ENCODE measurements at regions not wholly inside any gene's neighbourhood (a gene's known extent, or its start where the extent isn't known, plus 50 kb on each side); places are given as distances from the start of the nearest gene placed in this dataset.

DNA sequence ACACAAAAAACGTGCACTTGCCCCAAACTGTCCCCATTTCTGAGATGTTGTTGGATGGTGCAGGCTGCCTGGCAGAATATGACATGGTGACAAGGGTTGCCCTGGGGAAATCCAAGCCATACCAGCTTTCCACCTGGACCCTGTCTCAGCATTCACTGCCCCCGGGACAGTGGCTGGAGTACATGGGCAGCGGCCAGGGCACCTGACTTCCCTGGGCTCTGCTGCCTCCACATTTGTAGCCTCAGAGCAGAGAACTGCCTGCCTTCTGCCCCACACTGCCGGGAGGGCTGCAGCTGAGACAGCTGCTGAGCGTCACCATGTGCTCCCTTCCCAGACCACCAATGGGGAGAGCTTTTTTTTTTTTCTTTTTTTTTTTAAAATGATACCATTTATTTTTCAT, 222.9 kb upstream of the ZNF32 start:
- CTCF ChIA-PET, result interaction anchor here (0.6 kb wide), 1 partner anchor 61 kb away, joined by 4 read pairs; no protein-coding TSS in a partner anchor

DNA sequence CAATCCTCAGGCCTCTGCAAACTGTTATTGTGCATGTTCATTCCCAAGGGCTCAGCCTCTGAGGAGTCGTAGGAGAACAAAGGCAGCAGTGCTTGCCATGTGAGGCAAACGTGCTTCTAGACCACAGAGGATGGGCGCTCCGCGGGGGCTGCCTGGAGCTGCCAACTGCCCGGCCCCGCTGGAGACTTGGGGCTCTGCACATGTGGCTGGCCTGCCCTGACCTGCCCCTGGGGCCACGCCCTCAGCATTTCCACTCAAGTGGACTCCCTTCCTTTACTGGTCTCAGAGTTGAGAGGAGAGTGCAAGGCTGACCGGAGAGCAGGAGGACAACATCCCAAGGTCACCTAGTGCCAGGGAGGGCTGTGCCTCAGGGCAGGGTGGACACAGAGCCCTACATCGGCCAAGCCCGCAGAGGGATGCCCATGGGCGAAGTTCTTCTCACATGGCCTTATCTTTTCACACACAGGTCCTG, 222.3 kb upstream of the ZNF32 start:
- Histone ChIP-seq H3K4me3 (ENCODE audit: low read depth, low read length) (no peak overlapping the region), H3K27me3 (ENCODE audit: control insufficient read depth, insufficient read depth, low read length) (no peaks in the 10 kb centered on the region), H3K36me3 (ENCODE audit: control insufficient read depth, insufficient read depth, low read length) (no peaks in the 10 kb centered on the region)
- CTCF ChIA-PET, result interaction anchor here (0.6 kb wide), 1 partner anchor 61 kb away, joined by 4 read pairs; no protein-coding TSS in a partner anchor
- TF ChIP-seq, protein P1, sequence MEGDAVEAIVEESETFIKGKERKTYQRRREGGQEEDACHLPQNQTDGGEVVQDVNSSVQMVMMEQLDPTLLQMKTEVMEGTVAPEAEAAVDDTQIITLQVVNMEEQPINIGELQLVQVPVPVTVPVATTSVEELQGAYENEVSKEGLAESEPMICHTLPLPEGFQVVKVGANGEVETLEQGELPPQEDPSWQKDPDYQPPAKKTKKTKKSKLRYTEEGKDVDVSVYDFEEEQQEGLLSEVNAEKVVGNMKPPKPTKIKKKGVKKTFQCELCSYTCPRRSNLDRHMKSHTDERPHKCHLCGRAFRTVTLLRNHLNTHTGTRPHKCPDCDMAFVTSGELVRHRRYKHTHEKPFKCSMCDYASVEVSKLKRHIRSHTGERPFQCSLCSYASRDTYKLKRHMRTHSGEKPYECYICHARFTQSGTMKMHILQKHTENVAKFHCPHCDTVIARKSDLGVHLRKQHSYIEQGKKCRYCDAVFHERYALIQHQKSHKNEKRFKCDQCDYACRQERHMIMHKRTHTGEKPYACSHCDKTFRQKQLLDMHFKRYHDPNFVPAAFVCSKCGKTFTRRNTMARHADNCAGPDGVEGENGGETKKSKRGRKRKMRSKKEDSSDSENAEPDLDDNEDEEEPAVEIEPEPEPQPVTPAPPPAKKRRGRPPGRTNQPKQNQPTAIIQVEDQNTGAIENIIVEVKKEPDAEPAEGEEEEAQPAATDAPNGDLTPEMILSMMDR (IDR thresholded peaks at IDR 0.05; ENCODE audit: insufficient read depth, low read depth, low read length), result no peak
- POLR2A ChIA-PET, result no interaction called here
- no peak for DNase-seq (ENCODE audit: low read depth)

More for the DNA sequence above, 222.9 kb upstream of the ZNF32 start:
- Histone ChIP-seq H3K27me3 (ENCODE audit: control insufficient read depth, insufficient read depth, low read length) (no peaks in the 10 kb centered on the region), H3K36me3 (ENCODE audit: control insufficient read depth, insufficient read depth, low read length) (no peaks in the 10 kb centered on the region), H3K4me3 (ENCODE audit: low read depth, low read length) (no peak overlapping the region)
- TF ChIP-seq, protein P1 (IDR thresholded peaks at IDR 0.05; ENCODE audit: insufficient read depth, low read depth, low read length), result no peak
- DNase-seq (ENCODE audit: low read depth), result no peak
- POLR2A ChIA-PET, result no interaction called here

DNA sequence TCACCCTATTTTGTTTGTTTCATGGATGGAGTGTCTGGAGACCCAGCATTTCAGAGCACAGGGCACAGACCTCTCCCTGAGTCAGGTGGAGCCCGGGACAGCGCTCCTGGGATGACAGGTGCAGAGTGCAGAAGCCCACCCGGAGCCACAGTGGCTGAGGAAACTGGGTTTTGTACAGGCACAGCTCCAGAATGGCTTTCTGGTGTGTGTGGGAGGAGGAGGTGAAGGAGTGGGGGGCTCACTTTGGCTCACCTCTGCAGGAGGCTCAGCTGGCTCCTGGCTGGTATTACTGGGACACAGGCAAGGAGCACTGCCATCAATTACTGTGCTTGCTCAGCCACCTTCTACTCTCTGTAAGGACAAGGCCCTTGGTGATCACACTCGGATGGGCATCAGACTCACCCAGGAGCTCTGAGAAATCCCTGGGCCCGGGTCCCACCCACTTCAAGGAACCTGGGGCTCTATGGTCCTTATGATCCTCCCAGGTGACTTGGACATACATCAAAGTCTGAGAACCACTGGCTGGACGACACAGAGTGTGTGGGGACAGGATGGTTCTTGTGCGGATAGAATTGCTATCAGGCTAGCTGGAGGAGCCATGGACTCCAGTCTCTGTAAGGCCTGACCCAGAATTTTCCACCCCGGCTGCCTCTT, 221.1 kb upstream of the ZNF32 start:
- POLR2A ChIA-PET, result no interaction called here
- CTCF ChIA-PET, result interaction anchor here (0.9 to 6.1 kb wide), 3 partner anchors 62 to 197 kb away, joined by 3 to 30 read pairs (median 3); no protein-coding TSS in a partner anchor
- Histone ChIP-seq H3K36me3 (ENCODE audit: control insufficient read depth, insufficient read depth, low read length) (no peaks in the 10 kb centered on the region), H3K27me3 (ENCODE audit: control insufficient read depth, insufficient read depth, low read length) (no peaks in the 10 kb centered on the region), H3K4me3 (ENCODE audit: low read depth, low read length) (no peak overlapping the region)
- TF ChIP-seq, protein P1 (IDR thresholded peaks at IDR 0.05; ENCODE audit: insufficient read depth, low read depth, low read length), result no peak
- DNase-seq (ENCODE audit: low read depth), result no peak

DNA sequence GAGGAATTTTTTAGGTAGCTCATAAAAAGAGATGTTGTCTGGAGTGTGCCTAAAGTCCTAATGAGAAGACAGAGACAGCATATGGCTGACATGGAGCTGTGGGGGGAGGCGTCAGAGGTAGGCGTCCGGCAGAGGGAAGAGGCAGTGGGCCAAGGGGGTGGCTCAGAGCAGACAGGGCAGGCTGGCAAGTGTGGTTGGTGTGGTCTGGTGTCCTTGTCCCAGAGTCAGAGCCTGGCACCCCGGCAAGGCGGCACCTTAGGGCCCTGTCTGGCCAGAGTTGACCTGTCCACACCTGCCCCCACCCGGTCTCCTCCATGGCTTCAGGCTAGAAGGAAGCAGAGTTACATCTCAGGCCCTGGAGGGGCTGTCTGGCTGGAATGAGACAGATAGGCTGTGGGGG, 220.3 kb upstream of the ZNF32 start:
- DNase-seq (ENCODE audit: low read depth), result no peak
- ChIA-PET POLR2A (interaction anchor here (0.6 kb wide), 1 partner anchor 15 kb away, joined by 3 read pairs; no protein-coding TSS in a partner anchor), CTCF (interaction anchor here (1.1 to 6.1 kb wide), 3 partner anchors 14 to 195 kb away, joined by 3 to 30 read pairs (median 3); no protein-coding TSS in a partner anchor)
- no peaks in the 10 kb centered on the region for H3K27me3 ChIP-seq (ENCODE audit: control insufficient read depth, insufficient read depth, low read length)
- H3K4me3 ChIP-seq (ENCODE audit: low read depth, low read length), result no peak overlapping the region
- TF ChIP-seq, protein P1 (IDR thresholded peaks at IDR 0.05; ENCODE audit: insufficient read depth, low read depth, low read length), result no peak
- no peaks in the 10 kb centered on the region for H3K36me3 ChIP-seq (ENCODE audit: control insufficient read depth, insufficient read depth, low read length)

DNA sequence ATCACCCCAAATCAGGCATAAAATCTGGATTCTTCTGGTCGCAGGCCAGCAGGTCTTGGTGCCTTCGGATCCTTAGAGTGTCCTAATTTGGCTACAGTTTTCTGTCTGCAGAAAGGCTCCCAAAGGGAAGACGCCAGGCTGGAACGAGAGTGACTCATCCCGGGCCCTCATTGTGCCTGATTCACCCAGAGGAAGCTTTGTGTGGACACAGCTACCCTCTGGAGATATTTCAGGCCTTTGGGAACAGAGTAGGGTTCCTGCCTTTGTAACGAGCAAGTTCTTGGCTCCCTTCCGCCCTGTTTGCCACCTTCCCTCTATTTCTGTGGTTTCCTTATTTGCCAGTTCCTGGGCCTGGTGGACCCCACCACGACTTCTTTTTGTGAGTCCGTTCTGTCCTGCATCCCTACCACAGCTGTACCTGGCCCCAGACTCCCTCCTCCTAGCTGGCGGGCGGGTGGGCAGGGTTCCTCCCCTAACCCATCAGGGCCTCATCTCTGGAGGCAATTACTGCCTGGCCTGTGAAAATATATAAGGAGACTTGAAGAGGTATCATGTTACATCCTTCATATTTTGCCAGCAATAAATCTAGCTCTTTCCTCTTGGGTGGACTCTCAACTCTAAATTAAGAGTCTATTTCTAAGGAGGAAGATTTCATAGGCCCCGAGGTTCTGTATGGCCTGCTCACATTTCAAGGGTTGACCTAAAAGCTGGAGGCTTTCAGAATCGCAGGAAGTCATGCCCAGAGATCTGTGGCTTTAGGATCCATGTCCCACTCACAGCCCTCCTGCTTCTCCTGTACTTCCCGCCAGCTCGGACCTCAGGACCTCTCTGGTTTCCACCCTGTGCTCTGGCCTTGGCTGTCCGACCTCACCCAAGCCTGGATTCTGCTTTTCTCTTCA, 219.2 kb upstream of the ZNF32 start:
- peak; percentile 44 for DNase-seq (ENCODE audit: low read depth)
- ChIA-PET CTCF (interaction anchor here (0.8 to 6.1 kb wide), 5 partner anchors 8 to 199 kb away, joined by 3 to 30 read pairs (median 3); no protein-coding TSS in a partner anchor), POLR2A (interaction anchor here (0.6 to 1.0 kb wide), 2 partner anchors 21 to 59 kb away, joined by 4 to 12 read pairs; no protein-coding TSS in a partner anchor)
- H3K4me3 ChIP-seq (ENCODE audit: low read depth, low read length), result no peak overlapping the region
- no peaks in the 10 kb centered on the region for H3K36me3 ChIP-seq (ENCODE audit: control insufficient read depth, insufficient read depth, low read length)
- TF ChIP-seq, protein P1 (IDR thresholded peaks at IDR 0.05; ENCODE audit: insufficient read depth, low read depth, low read length), result no peak
- no peaks in the 10 kb centered on the region for H3K27me3 ChIP-seq (ENCODE audit: control insufficient read depth, insufficient read depth, low read length)
